Upper lobe of right lung (tissue), 1 donor: ENCODE measurements at regions not wholly inside any gene's neighbourhood (a gene's known extent, or its start where the extent isn't known, plus 50 kb on each side); places are given as distances from the start of the nearest gene placed in this dataset.

Experiments used
- ATAC-seq: fragments of 200-7000 bp; cut with Tn5 transposase; one replicate; pipeline ENCODE4 v1.9.1; 2020; ENCODE audit warnings: mild to moderate bottlenecking, moderate library complexity
- DNase-seq: peaks from one replicate; pipeline ENCODE4 v3.0.0-alpha.2; 2020
- H3K27ac ChIP-seq: fragments of 200-600 bp; one replicate; pipeline ENCODE4 v1.8.0; 2022
- H3K27me3 ChIP-seq: fragments of 200-600 bp; one replicate; pipeline ENCODE4 v1.8.0; 2022; ENCODE audit warnings: mild to moderate bottlenecking
- H3K36me3 ChIP-seq: fragments of 200-600 bp; one replicate; pipeline ENCODE4 v1.8.0; 2022
- H3K4me1 ChIP-seq: fragments of 200-600 bp; one replicate; pipeline ENCODE4 v1.8.0; 2022
- H3K4me3 ChIP-seq: fragments of 200-600 bp; one replicate; pipeline ENCODE4 v1.8.0; 2022; ENCODE audit warnings: mild to moderate bottlenecking
- H3K9me3 ChIP-seq: fragments of 200-600 bp; one replicate; pipeline ENCODE4 v1.8.0; 2022
- CTCF ChIP-seq: fragments of 200-600 bp; IDR thresholded peaks from one replicate; pipeline ENCODE4 v1.8.0; 2022; ENCODE audit warnings: antibody characterized with exemption
- intact Hi-C: fragments of 100-400 bp; cut with DNase I; formaldehyde crosslinking; loops from one replicate; pipeline ENCODE4 v1.11.0; 2022
- donor health status: DM: no; HTN: yes; CAD: no; lungs with severe emphysema.

DNA sequence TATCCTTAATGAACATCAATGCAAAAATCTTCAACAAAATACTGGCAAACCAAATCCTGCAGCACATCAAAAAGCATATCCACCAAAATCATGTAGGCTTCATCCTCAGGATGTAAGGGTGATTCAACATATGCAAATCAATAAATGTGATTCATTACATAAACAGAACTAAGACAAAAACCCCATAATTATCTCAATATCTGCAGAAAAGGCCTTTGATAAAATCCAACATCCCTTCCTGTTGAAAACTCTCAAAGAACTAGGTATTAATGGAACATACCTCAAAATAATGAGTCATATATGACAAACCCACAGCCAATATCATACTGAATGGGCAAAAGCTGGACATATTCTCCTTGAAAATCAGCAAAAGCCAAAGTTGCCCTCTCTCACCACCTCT, 54.6 kb upstream of the DEPDC1 start:
- no peak for TF ChIP-seq CTCF
- Histone ChIP-seq H3K9me3 (peaks cover 3% of the 10 kb centered on the region), H3K4me3 (no peak overlapping the region), H3K4me1 (no peaks in the 10 kb centered on the region), H3K27me3 (no peaks in the 10 kb centered on the region), H3K36me3 (no peaks in the 10 kb centered on the region), H3K27ac (no peak overlapping the region)
- DNase-seq (no peak), ATAC-seq (no peak)
- intact Hi-C loops, result no loop called here

- Histone ChIP-seq H3K9me3 (peaks cover 3% of the 10 kb centered on the region), H3K4me1 (no peaks in the 10 kb centered on the region), H3K36me3 (no peaks in the 10 kb centered on the region), H3K27ac (no peak overlapping the region), H3K4me3 (no peak overlapping the region), H3K27me3 (no peaks in the 10 kb centered on the region)
- no peak for TF ChIP-seq CTCF
- ATAC-seq (no peak), DNase-seq (no peak)
- intact Hi-C loops, result no loop called here
Measured at GRCh38 chr1:68558321-68559026, 61.6 kb upstream of the DEPDC1 start.

GRCh38 chr1:68565923-68566322, 69.0 kb upstream of the DEPDC1 start:
- Histone ChIP-seq H3K36me3 (no peaks in the 10 kb centered on the region), H3K4me3 (no peak overlapping the region), H3K4me1 (no peaks in the 10 kb centered on the region), H3K27ac (no peak overlapping the region), H3K27me3 (no peaks in the 10 kb centered on the region), H3K9me3 (no peaks in the 10 kb centered on the region)
- intact Hi-C loops, result no loop called here
- no peak for TF ChIP-seq CTCF
- no peak for DNase-seq
- no peak for ATAC-seq

- intact Hi-C loops, result no loop called here
- Histone ChIP-seq H3K27me3 (no peaks in the 10 kb centered on the region), H3K36me3 (no peaks in the 10 kb centered on the region), H3K4me1 (no peaks in the 10 kb centered on the region), H3K27ac (no peak overlapping the region), H3K9me3 (no peaks in the 10 kb centered on the region), H3K4me3 (no peak overlapping the region)
- DNase-seq, result no peak
- TF ChIP-seq CTCF, result no peak
- ATAC-seq, result no peak
Measured at GRCh38 chr1:68570871-68571270, 74.0 kb upstream of the DEPDC1 start.

DNA sequence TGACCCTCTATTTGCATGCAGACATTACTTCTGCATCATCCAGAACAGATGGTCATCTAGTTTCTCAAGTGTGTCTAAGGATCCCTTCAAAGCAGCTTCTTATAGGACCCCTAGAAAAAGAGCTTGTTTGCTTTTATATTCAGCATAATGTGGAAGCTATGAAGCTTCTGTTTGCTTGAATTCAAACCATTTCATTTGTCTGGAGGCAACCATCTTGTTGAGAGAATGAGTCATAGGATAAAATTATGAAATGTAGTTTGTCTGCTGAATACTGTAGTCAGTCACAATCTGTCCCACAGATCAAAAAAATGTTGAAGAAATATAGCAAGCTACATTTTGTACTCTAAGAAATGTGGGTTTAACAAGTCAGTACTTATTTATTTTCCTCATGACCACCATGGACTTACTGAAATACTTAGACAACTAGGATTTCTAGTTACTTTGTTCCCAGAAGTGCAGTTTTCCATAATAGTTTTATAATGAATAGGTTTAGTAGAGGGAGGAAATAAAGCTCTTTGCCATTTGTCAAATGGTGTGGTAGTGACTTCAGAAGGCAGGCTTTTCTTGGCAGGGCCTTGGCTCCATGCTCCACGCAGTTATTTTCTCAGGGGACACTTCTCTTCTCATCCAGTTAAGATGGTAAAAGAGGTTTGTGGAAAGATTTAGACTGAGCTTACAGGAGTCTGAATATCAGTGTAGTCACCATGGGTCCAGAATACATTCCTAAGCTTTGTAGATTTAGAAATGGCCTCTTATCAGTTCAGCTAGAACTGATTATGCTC, 74.8 kb upstream of the DEPDC1 start:
- H3K27ac ChIP-seq, result no peak overlapping the region
- ATAC-seq (no peak), DNase-seq (no peak)
- H3K4me3 ChIP-seq, result no peak overlapping the region
- intact Hi-C loops, result no loop called here
- no peaks in the 10 kb centered on the region for H3K36me3 ChIP-seq
- no peaks in the 10 kb centered on the region for H3K9me3 ChIP-seq
- H3K27me3 ChIP-seq, result no peaks in the 10 kb centered on the region
- no peaks in the 10 kb centered on the region for H3K4me1 ChIP-seq
- TF ChIP-seq CTCF, result no peak
